DMS 273 (cell line): ENCODE measurements at regions not wholly inside any gene's neighbourhood (a gene's known extent, or its start where the extent isn't known, plus 50 kb on each side); places are given as distances from the start of the nearest gene placed in this dataset.

ENCODE experiments used
- DNase-seq: peaks from one replicate; lab custom pipeline; 2025; ENCODE audit not compliant: unreplicated experiment; lab: John Stamatoyannopoulos, UW

DNA sequence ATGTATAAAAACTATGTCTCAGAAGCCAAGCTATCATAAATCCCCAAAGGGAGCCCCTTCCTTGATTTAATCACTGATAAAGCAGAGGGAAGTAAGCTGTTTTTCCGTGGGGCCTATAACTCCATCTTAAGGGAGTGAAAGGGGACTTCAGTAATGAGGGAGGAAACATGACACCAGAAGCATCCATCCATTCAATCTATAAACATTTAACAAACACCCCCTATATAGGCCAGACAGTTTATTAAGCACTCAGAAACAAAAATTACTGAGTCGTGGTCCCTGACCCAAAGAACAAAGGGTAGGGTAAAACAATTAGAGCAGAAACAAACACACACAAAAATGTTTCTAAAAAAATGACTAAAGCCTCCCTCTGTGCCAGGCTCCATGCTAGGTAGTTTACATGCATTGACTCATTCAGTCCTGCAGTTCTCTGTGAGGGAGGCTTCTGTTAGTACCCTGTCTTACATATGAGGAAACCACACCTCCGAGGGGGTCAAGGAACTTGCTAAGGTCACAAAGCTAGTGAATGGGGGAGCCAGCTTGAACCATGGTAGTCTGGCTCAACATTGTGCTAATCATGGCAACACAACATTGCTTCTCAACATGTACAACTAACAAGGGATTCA, 472.1 kb downstream of the CDH2 start:
- no peak for DNase-seq

GRCh38 chr18:27699137-27699536, 477.8 kb downstream of the CDH2 start:
- DNase-seq, result no peak

DNA sequence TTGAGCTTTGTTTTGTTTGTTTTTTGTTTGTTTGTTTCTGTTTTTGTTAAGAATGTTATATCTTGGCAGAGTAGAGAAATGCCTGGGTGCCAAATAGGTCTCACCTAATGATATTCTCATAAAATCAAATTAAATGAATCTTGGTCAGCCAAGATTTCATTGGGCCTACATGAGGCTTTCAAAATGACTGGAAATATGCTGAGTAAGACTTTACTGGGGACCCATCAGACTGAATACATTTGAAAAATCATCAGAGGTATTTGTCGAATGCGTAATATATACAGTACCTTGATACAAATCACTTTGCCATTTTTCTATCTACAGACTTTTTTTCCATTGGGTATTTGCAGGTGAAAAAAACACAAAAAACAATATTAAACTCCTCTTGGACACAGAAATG, 480.8 kb downstream of the CDH2 start:
- DNase-seq, result no peak

- DNase-seq, result no peak
Observed at GRCh38 chr18:27695503-27695902, 481.4 kb downstream of the CDH2 start.

- no peak for DNase-seq
Observed at GRCh38 chr18:27695052-27695451, 481.9 kb downstream of the CDH2 start.

- no peak for DNase-seq
Observed at GRCh38 chr18:27688581-27688980, 488.3 kb downstream of the CDH2 start.

- DNase-seq, result no peak
Observed at GRCh38 chr18:27687351-27687979, 489.5 kb downstream of the CDH2 start.

- peak; percentile 77 for DNase-seq
Observed at GRCh38 chr18:27685807-27686412, 491.0 kb downstream of the CDH2 start.

- DNase-seq, result no peak
Observed at GRCh38 chr18:27685091-27685490, 491.8 kb downstream of the CDH2 start.

DNA sequence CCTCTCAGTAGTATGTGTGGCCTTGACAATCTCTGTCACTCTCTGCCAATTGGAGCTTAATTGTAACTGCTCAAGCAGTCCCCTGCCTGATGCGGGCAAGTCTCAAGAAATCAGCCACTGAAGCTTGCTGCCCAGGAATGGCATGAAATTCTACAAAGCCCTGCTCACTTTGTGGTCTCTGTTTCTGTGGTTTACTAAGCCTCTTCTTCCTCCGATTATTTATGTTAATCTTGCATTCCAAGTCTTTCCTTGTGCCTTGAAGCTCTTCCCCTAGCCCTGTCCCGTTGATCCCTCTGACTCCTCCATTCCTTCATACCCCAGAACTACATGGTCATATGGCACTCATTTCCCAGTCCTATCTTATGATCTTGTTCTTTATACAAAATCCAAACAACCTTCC, 489.3 kb upstream of the CHST9 start:
- DNase-seq, result no peak

- DNase-seq, result no peak
Observed at GRCh38 chr18:27673861-27674260, 488.8 kb upstream of the CHST9 start.

GRCh38 chr18:27668158-27668557, 483.1 kb upstream of the CHST9 start:
- DNase-seq, result no peak

DNA sequence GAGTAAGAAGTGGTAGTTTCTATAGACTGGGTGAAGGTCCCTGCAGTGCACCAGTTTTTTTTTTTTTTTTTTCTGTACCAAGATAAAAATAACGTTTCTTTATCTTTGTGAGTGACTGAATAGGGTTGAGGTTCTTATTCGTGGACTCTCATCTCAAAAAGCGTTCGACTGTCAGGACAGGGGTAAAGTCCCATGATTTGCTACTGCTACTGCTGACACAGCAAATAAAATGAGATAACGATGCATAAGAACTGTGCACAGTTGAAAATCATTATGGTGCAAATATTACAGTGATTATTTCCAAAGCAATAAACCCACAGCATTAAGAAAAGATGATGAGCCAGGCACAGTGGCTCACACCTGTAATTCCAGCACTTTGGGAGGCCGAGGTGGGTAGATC, 482.0 kb upstream of the CHST9 start:
- DNase-seq, result no peak

GRCh38 chr18:27666016-27666415, 480.9 kb upstream of the CHST9 start:
- no peak for DNase-seq

- DNase-seq, result no peak
Observed at GRCh38 chr18:27665264-27665799, 480.2 kb upstream of the CHST9 start.

GRCh38 chr18:27662949-27663348, 477.8 kb upstream of the CHST9 start:
- DNase-seq, result no peak

DNA sequence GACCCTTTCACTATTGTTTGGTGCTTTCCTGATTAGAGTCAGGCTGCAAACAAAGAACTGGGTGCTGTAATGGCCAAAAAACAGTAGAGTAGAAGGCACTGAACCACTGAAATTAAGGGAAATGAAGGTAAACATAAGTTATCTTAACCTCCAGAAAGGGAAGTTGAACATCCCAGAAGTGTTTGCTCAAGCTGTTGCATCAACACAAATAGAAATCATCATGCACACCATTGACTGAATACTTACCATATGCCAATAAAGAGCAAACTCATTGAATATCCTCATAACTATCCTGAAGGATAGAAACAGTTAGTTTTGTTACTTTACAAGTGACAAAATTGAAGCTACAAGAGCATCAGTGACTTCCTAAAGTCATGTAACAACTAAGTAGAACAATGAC, 477.4 kb upstream of the CHST9 start:
- no peak for DNase-seq

DNA sequence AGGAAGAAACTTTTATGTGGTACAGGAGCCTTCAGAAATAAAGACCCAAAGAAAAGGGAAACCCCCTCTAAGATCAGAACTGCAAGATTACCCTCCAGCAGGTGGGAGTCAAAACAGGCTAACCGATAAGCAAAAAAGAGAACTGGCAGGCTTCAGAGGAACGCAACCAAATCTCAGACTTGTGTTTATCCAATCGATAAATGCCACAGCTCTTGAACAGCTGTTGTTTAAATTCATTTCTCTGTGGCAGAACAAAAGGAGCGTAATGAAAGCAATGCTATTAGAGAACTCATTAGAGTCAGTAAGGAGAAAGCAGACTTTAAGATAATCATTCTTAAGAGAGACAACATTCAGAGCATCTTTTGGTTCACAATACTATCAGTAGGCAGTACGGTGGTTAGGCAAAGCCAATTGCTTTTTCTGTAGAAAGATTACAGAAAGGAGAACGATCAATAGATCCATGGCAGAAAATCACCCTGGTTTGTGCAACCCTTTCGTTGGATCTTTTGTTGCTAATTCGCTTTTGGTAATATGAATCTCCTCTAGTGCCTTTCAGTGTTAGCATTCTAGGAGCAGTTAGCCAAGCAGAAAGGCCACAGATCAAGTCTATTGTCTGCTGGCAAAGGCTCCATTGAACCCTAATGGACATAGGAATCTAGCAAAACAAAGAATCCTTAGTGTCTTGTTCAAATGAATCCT, 476.4 kb upstream of the CHST9 start:
- no peak for DNase-seq

GRCh38 chr18:27656905-27657304, 471.8 kb upstream of the CHST9 start:
- DNase-seq, result no peak

GRCh38 chr18:27656167-27656778, 471.2 kb upstream of the CHST9 start:
- DNase-seq, result no peak

GRCh38 chr18:27653247-27653646, 468.1 kb upstream of the CHST9 start:
- no peak for DNase-seq
